Neural cell (in vitro differentiated cells): ENCODE measurements at regions not wholly inside any gene's neighbourhood (a gene's known extent, or its start where the extent isn't known, plus 50 kb on each side); places are given as distances from the start of the nearest gene placed in this dataset.

Source experiments
- H2AFZ ChIP-seq: fragments of 200-600, 300-800 bp; sonication (generic), shearing (Covaris generic); 2 replicates; pipeline ENCODE4 v1.6.0; 2014; ENCODE audit warnings: low read depth, mild to moderate bottlenecking, antibody characterized with exemption, low read length, moderate library complexity
- H3F3A ChIP-seq: fragments of 200-600 bp; shearing (Covaris generic); 2 replicates; pipeline ENCODE4 v1.6.1; 2016; ENCODE audit warnings: mild to moderate bottlenecking, moderate library complexity, mixed read lengths, antibody characterized with exemption, low read length; ENCODE audit not compliant: insufficient read depth, poor library complexity, severe bottlenecking
- H3K27ac ChIP-seq: fragments of 200-600, 300-800 bp; sonication (generic), shearing (Covaris generic); 2 replicates; pipeline ENCODE4 v1.5.1; 2014; ENCODE audit warnings: mild to moderate bottlenecking, low read length, moderate library complexity
- H3K27me3 ChIP-seq: fragments of 300-800, 200-600 bp; sonication (generic), shearing (Covaris generic); 2 replicates; pipeline ENCODE4 v1.6.0; 2014; ENCODE audit warnings: mild to moderate bottlenecking, low read depth, low read length, moderate library complexity; ENCODE audit not compliant: insufficient read depth
- H3K36me3 ChIP-seq: fragments of 300-800, 200-600 bp; sonication (generic), shearing (Covaris generic); 2 replicates; pipeline ENCODE4 v1.5.1; 2014; ENCODE audit warnings: mild to moderate bottlenecking, antibody characterized with exemption, low read length, moderate library complexity; ENCODE audit not compliant: insufficient read depth
- H3K4me2 ChIP-seq: fragments of 300-800, 200-600 bp; sonication (generic), shearing (Covaris generic); 2 replicates; pipeline ENCODE4 v1.6.0; 2014; ENCODE audit warnings: mild to moderate bottlenecking, low read length
- H3K4me3 ChIP-seq: fragments of 300-800, 200-600 bp; sonication (generic), shearing (Covaris generic); 2 replicates; pipeline ENCODE4 v1.5.1; 2014; ENCODE audit warnings: mild to moderate bottlenecking, low read length, moderate library complexity
- H3K79me2 ChIP-seq: fragments of 200-600 bp; shearing (Covaris generic); replicated peaks from 2 replicates; pipeline ENCODE4 v1.6.0; 2014; ENCODE audit warnings: mild to moderate bottlenecking, low read length, moderate library complexity; ENCODE audit not compliant: insufficient read depth
- H3K9ac ChIP-seq: fragments of 300-800, 200-600 bp; sonication (generic), shearing (Covaris generic); 2 replicates; pipeline ENCODE4 v1.6.1; 2016; ENCODE audit warnings: mild to moderate bottlenecking, low read length, mixed read lengths
- H3K9me2 ChIP-seq: fragments of 200-600 bp; shearing (Covaris generic); 2 replicates; pipeline ENCODE4 v1.6.1; 2016; ENCODE audit warnings: mild to moderate bottlenecking, low read length, mixed read lengths; ENCODE audit not compliant: insufficient read depth
- H3K9me3 ChIP-seq: fragments of 200-600, 300-800 bp; sonication (generic), shearing (Covaris generic); 2 replicates; pipeline ENCODE4 v1.6.1; 2016; ENCODE audit warnings: mild to moderate bottlenecking, mixed run types, low read length, moderate library complexity, mixed read lengths
- H4K20me1 ChIP-seq: fragments of 200-600 bp; shearing (Covaris generic); 2 replicates; pipeline ENCODE4 v1.6.1; 2016; ENCODE audit warnings: mild to moderate bottlenecking, mixed run types; ENCODE audit not compliant: insufficient read depth
- EP300 ChIP-seq: fragments of 450-650 bp; conservative IDR thresholded peaks from 2 replicates; pipeline ENCODE4 v1.6.1; 2014; ENCODE audit warnings: antibody characterized with exemption, mild to moderate bottlenecking, moderate library complexity; ENCODE audit not compliant: poor library complexity, severe bottlenecking
- EZH2 ChIP-seq: fragments of 200-600, 300-800 bp; shearing (Covaris generic), sonication (generic); IDR thresholded peaks from 2 replicates; pipeline ENCODE4 v1.6.1; 2014; ENCODE audit warnings: antibody characterized with exemption, low read length, borderline replicate concordance, mild to moderate bottlenecking; ENCODE audit not compliant: insufficient read depth, poor library complexity, severe bottlenecking
- MXI1 ChIP-seq: fragments of 450-650 bp; conservative IDR thresholded peaks from 2 replicates; pipeline ENCODE4 v1.6.1; 2014; ENCODE audit warnings: antibody characterized with exemption, mild to moderate bottlenecking; ENCODE audit not compliant: poor library complexity, severe bottlenecking
- POLR2AphosphoS5 ChIP-seq: IDR thresholded peaks from 2 replicates; pipeline ENCODE4 v1.6.1; 2012
- RAD21 ChIP-seq: fragments of 450-650 bp; conservative IDR thresholded peaks from 2 replicates; pipeline ENCODE4 v1.6.1; 2014; ENCODE audit warnings: antibody characterized with exemption, mild to moderate bottlenecking, moderate library complexity
- SMC3 ChIP-seq: fragments of 450-650 bp; conservative IDR thresholded peaks from 2 replicates; pipeline ENCODE4 v1.6.1; 2014; ENCODE audit warnings: antibody characterized with exemption, mild to moderate bottlenecking, moderate library complexity; ENCODE audit not compliant: poor library complexity
- TAF1 ChIP-seq: IDR thresholded peaks from 2 replicates; pipeline ENCODE4 v1.6.1; 2012; ENCODE audit warnings: low read depth
- TF ChIP-seq, protein P1 (sequence below): IDR thresholded peaks from 2 replicates; pipeline ENCODE4 v1.6.1; 2012; ENCODE audit warnings: borderline replicate concordance
- TF ChIP-seq, protein P2 (sequence below): fragments of 450-650 bp; IDR thresholded peaks from 2 replicates; pipeline ENCODE4 v1.5.1; 2014; ENCODE audit warnings: antibody characterized with exemption, mild to moderate bottlenecking, moderate library complexity; ENCODE audit not compliant: poor library complexity, severe bottlenecking

DNA sequence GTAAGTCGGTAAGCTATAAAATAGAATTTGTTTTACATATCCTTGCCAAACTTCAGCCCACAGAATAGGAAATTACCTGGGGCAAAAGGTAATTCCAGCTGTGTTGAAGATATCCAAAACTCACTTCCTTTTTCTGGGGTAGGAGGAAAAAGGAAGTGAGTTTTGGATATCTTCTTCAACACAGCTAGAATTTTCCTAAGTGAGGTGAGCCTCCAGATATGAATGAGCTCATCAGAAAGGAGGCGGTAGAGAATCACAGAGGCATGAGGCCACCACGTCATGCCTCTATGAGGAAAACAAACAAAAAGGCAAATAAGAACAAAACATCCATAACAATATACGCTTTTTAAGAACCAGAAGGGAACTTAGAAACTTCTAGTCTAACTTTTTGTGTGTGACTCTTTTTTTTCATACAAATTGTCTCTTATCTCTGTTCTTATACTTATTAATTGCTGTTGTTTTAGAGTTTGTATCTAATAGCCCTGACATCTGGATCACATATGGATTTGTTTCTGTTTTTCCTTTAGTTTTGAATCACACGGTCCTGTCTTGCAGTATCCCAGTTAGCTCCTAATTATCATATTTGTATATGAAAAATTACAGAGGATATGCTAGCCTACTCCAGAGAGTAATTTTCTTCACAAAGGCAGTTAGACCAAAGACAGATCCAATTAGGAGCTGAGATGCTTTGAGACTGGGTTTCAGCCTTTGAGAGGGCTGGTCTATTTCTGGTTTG is 104.5 kb downstream of the RBM43 start:
- TF ChIP-seq TAF1 (no peak), POLR2AphosphoS5 (no peak), MXI1 (no peak), EP300 (no peak), EZH2 (no peak), RAD21 (no peak), SMC3 (no peak)
- TF ChIP-seq, protein P1, sequence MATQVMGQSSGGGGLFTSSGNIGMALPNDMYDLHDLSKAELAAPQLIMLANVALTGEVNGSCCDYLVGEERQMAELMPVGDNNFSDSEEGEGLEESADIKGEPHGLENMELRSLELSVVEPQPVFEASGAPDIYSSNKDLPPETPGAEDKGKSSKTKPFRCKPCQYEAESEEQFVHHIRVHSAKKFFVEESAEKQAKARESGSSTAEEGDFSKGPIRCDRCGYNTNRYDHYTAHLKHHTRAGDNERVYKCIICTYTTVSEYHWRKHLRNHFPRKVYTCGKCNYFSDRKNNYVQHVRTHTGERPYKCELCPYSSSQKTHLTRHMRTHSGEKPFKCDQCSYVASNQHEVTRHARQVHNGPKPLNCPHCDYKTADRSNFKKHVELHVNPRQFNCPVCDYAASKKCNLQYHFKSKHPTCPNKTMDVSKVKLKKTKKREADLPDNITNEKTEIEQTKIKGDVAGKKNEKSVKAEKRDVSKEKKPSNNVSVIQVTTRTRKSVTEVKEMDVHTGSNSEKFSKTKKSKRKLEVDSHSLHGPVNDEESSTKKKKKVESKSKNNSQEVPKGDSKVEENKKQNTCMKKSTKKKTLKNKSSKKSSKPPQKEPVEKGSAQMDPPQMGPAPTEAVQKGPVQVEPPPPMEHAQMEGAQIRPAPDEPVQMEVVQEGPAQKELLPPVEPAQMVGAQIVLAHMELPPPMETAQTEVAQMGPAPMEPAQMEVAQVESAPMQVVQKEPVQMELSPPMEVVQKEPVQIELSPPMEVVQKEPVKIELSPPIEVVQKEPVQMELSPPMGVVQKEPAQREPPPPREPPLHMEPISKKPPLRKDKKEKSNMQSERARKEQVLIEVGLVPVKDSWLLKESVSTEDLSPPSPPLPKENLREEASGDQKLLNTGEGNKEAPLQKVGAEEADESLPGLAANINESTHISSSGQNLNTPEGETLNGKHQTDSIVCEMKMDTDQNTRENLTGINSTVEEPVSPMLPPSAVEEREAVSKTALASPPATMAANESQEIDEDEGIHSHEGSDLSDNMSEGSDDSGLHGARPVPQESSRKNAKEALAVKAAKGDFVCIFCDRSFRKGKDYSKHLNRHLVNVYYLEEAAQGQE: no peak
- TF ChIP-seq, protein P2, sequence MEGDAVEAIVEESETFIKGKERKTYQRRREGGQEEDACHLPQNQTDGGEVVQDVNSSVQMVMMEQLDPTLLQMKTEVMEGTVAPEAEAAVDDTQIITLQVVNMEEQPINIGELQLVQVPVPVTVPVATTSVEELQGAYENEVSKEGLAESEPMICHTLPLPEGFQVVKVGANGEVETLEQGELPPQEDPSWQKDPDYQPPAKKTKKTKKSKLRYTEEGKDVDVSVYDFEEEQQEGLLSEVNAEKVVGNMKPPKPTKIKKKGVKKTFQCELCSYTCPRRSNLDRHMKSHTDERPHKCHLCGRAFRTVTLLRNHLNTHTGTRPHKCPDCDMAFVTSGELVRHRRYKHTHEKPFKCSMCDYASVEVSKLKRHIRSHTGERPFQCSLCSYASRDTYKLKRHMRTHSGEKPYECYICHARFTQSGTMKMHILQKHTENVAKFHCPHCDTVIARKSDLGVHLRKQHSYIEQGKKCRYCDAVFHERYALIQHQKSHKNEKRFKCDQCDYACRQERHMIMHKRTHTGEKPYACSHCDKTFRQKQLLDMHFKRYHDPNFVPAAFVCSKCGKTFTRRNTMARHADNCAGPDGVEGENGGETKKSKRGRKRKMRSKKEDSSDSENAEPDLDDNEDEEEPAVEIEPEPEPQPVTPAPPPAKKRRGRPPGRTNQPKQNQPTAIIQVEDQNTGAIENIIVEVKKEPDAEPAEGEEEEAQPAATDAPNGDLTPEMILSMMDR: no peak
- Histone ChIP-seq H3K9ac (no peak overlapping the region), H3K4me3 (no peak overlapping the region), H4K20me1 (no peaks in the 10 kb centered on the region), H3K27me3 (no peaks in the 10 kb centered on the region), H3K9me3 (no peaks in the 10 kb centered on the region), H3K36me3 (no peaks in the 10 kb centered on the region), H2AFZ (no peak overlapping the region), H3K4me2 (no peak overlapping the region), H3K9me2 (no peaks in the 10 kb centered on the region), H3F3A (no peaks in the 10 kb centered on the region), H3K27ac (no peak overlapping the region), H3K79me2 (no peaks in the 10 kb centered on the region)

DNA sequence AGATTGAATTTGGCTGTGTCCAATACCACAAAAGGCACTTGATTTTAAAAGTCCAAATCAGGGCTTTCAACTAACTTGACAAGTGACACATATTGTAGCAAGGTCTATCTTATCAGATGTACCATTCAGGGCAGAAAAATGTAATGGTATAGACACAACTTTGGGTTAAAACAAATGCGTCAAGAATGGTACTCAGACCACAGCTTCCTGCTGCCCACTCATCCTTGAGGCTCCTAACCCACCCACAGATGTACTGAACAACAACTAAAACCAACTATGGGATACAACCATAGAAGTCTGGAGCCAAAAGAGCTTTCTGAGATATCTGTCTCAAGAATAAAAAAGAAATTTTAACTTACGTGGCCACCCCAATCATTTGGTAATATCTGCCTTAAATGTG is 105.2 kb downstream of the RBM43 start:
- no peaks in the 10 kb centered on the region for H3K36me3 ChIP-seq
- H3K27ac ChIP-seq: no peak overlapping the region
- H3K9me2 ChIP-seq: no peaks in the 10 kb centered on the region
- no peaks in the 10 kb centered on the region for H4K20me1 ChIP-seq
- H3K9ac ChIP-seq: no peak overlapping the region
- H3F3A ChIP-seq: no peaks in the 10 kb centered on the region
- TF ChIP-seq, protein P1: no peak
- TF ChIP-seq MXI1 (no peak), POLR2AphosphoS5 (no peak), RAD21 (no peak), EP300 (no peak), TAF1 (no peak), EZH2 (no peak), SMC3 (no peak)
- TF ChIP-seq, protein P2: no peak
- no peaks in the 10 kb centered on the region for H3K9me3 ChIP-seq
- no peak overlapping the region for H3K4me2 ChIP-seq
- H3K79me2 ChIP-seq: no peaks in the 10 kb centered on the region
- no peaks in the 10 kb centered on the region for H3K27me3 ChIP-seq
- H2AFZ ChIP-seq: no peak overlapping the region
- H3K4me3 ChIP-seq: no peak overlapping the region
